ENCODE measurements at regions not wholly inside any gene's neighbourhood (a gene's known extent, or its start where the extent isn't known, plus 50 kb on each side); places are given as distances from the start of the nearest gene placed in this dataset.

DNA sequence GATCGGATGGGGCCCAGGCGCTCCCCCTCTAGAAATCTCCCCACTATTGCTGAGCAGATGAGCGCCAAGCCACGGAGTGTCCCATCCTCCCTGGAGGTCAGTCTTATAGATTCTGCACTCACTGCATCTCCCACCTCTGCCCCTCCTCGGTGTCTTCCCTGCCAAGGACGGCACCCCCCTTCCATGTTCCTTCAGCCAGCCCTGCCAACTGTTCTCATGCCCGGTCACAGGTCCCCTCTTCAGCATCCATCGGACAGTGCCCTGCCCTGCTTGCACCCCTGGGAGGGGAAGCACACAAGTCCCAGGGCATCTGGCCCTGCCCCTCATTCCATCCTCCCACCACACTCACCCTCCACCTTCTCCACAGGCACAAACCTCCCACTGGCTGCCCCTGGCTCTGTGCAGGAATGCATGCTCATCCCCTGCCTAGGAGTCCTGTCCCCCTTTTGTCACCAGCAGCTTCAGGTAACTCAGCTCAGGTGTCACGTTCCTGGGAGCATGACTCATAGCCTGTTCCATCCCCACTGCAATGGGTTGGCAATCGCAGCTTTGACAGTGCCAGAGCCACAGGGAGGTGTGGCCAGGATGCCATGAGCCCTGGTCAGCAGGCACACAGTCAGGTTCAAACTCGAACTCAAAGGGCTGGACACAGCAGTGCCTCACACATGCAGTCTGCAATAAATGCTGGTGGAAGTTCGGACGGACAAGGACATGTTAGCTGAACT lies 234.7 kb upstream of the TCERG1L start:
- no peak overlapping the region for H3K4me3 ChIP-seq (replicated peaks in 1 of 3; ENCODE audit: low read depth in 2 of 3, low read length in 3 of 3)
- TF ChIP-seq, protein P1, sequence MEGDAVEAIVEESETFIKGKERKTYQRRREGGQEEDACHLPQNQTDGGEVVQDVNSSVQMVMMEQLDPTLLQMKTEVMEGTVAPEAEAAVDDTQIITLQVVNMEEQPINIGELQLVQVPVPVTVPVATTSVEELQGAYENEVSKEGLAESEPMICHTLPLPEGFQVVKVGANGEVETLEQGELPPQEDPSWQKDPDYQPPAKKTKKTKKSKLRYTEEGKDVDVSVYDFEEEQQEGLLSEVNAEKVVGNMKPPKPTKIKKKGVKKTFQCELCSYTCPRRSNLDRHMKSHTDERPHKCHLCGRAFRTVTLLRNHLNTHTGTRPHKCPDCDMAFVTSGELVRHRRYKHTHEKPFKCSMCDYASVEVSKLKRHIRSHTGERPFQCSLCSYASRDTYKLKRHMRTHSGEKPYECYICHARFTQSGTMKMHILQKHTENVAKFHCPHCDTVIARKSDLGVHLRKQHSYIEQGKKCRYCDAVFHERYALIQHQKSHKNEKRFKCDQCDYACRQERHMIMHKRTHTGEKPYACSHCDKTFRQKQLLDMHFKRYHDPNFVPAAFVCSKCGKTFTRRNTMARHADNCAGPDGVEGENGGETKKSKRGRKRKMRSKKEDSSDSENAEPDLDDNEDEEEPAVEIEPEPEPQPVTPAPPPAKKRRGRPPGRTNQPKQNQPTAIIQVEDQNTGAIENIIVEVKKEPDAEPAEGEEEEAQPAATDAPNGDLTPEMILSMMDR (IDR thresholded peaks at IDR 0.05) = no peak
- peaks cover 4 to 8% (median 7%) of the 10 kb centered on the region in 3 donors for H3K27me3 Mint-ChIP-seq (ENCODE audit: low read depth in 3 of 3)
- 76% methylated on average over 12 of the region's 13 CpGs for WGBS (ENCODE audit: insufficient coverage)
- no peaks in the 10 kb centered on the region for H3K4me1 Mint-ChIP-seq
- H3K9ac ChIP-seq (ENCODE audit: insufficient read depth, low read length, poor library complexity, severe bottlenecking) = no peak overlapping the region
- H4K20me1 ChIP-seq (ENCODE audit: insufficient read depth, low read length) = no peaks in the 10 kb centered on the region
- H3K9me3 Mint-ChIP-seq = peaks cover 0 to 3% (median 0%) of the 10 kb centered on the region in 7 donors
- H3K79me2 ChIP-seq (ENCODE audit: insufficient read depth, low read length) = no peaks in the 10 kb centered on the region
- no peaks in the 10 kb centered on the region for H3K36me3 Mint-ChIP-seq
- intact Hi-C loops (cut with micrococcal nuclease) = no loop called here
- no peaks in the 10 kb centered on the region for H3K27me3 ChIP-seq (ENCODE audit: control insufficient read depth in 2 of 2, insufficient read depth in 2 of 2, low read length in 2 of 2)
- H3K4me3 Mint-ChIP-seq = no peak overlapping the region
- H3K4me2 ChIP-seq (replicated peaks; ENCODE audit: extremely low read depth, low read length, poor library complexity, severe bottlenecking) = no peak overlapping the region
- H3K9me3 ChIP-seq (replicated peaks in 1 of 2; ENCODE audit: control insufficient read depth in 1 of 2, insufficient read depth in 1 of 2, low read length in 2 of 2) = no peaks in the 10 kb centered on the region
- H3K36me3 ChIP-seq (replicated peaks in 1 of 2; ENCODE audit: control insufficient read depth in 1 of 2, insufficient read depth in 2 of 2, low read length in 2 of 2) = no peaks in the 10 kb centered on the region
- H3K27ac Mint-ChIP-seq = no peak overlapping the region
- no peaks in the 10 kb centered on the region for H3K4me1 ChIP-seq (ENCODE audit: control insufficient read depth in 1 of 2, insufficient read depth in 2 of 2, low read length in 2 of 2)
- no peak overlapping the region for H3K27ac ChIP-seq (ENCODE audit: low read depth in 1 of 2, low read length in 2 of 2)
- H2AFZ ChIP-seq (ENCODE audit: insufficient read depth, low read depth, low read length, poor library complexity, severe bottlenecking) = no peak overlapping the region
- DNase-seq = no peak

DNA sequence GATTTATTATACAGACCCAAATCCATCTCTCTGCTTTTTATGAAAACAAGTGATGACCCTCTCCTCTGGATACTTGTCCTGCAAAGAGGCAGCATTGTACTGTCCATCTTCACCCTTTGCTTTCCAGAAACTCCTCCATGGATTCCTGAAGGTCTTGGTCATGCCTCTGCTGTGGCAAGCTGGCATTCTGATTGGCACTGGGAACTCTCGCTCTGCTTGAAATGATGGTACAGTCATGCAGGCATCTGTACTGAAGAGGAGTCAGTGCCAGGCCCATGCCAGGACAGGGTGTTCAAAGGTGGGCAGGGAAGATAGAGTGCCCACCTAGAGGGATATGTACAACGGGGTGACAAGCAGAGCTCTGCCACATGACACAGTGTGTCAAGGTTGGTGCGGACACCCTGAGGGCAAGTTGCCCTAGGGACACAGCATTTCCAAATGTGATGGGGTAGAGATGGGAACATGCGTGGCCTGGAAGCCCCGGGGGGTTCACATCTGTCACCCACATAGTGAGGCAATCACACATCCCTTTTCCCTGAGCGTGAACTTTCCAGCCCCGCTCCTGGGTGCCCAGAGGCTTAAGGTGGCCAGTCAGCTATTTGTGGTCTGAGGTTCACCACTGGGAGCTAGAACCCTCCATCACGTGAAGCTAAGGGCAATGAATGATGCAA lies 235.7 kb upstream of the TCERG1L start:
- no peak overlapping the region for H3K4me3 Mint-ChIP-seq
- H3K4me1 Mint-ChIP-seq = no peaks in the 10 kb centered on the region
- H3K4me2 ChIP-seq (replicated peaks; ENCODE audit: extremely low read depth, low read length, poor library complexity, severe bottlenecking) = no peak overlapping the region
- no peaks in the 10 kb centered on the region for H4K20me1 ChIP-seq (ENCODE audit: insufficient read depth, low read length)
- peaks cover 0 to 2% (median 0%) of the 10 kb centered on the region in 7 donors for H3K9me3 Mint-ChIP-seq
- no peak overlapping the region for H3K27ac Mint-ChIP-seq
- H3K4me3 ChIP-seq (replicated peaks in 1 of 3; ENCODE audit: low read depth in 2 of 3, low read length in 3 of 3) = no peak overlapping the region
- H3K79me2 ChIP-seq (ENCODE audit: insufficient read depth, low read length) = no peaks in the 10 kb centered on the region
- H3K36me3 ChIP-seq (replicated peaks in 1 of 2; ENCODE audit: control insufficient read depth in 1 of 2, insufficient read depth in 2 of 2, low read length in 2 of 2) = no peaks in the 10 kb centered on the region
- no peak overlapping the region for H3K9ac ChIP-seq (ENCODE audit: insufficient read depth, low read length, poor library complexity, severe bottlenecking)
- no peak for DNase-seq
- H3K4me1 ChIP-seq (ENCODE audit: control insufficient read depth in 1 of 2, insufficient read depth in 2 of 2, low read length in 2 of 2) = no peaks in the 10 kb centered on the region
- H2AFZ ChIP-seq (ENCODE audit: insufficient read depth, low read depth, low read length, poor library complexity, severe bottlenecking) = no peak overlapping the region
- H3K27ac ChIP-seq (ENCODE audit: low read depth in 1 of 2, low read length in 2 of 2) = no peak overlapping the region
- peaks cover 7 to 9% (median 7%) of the 10 kb centered on the region in 3 donors for H3K27me3 Mint-ChIP-seq (ENCODE audit: low read depth in 3 of 3)
- WGBS (ENCODE audit: insufficient coverage) = 83% methylated on average over 4 of the region's 8 CpGs
- intact Hi-C loops (cut with micrococcal nuclease) = no loop called here
- H3K36me3 Mint-ChIP-seq = no peaks in the 10 kb centered on the region
- H3K9me3 ChIP-seq (replicated peaks in 1 of 2; ENCODE audit: control insufficient read depth in 1 of 2, insufficient read depth in 1 of 2, low read length in 2 of 2) = no peaks in the 10 kb centered on the region
- TF ChIP-seq, protein P1 (IDR thresholded peaks at IDR 0.05) = no peak
- H3K27me3 ChIP-seq (ENCODE audit: control insufficient read depth in 2 of 2, insufficient read depth in 2 of 2, low read length in 2 of 2) = no peaks in the 10 kb centered on the region

Data from CD14-positive monocyte (primary cell).